HG02678 (cell line): ENCODE measurements at regions not wholly inside any gene's neighbourhood (a gene's known extent, or its start where the extent isn't known, plus 50 kb on each side); places are given as distances from the start of the nearest gene placed in this dataset.

ENCODE experiments used
- ATAC-seq: cut with Tn5 transposase; IDR thresholded peaks from one replicate; pipeline ENCODE4 v1.9.1; 2021; ENCODE audit warnings: mild to moderate bottlenecking, moderate library complexity; ENCODE audit not compliant: unreplicated experiment

GRCh38 chr15:70556779-70557178, 206.6 kb downstream of the UACA start:
- no peak for ATAC-seq

DNA sequence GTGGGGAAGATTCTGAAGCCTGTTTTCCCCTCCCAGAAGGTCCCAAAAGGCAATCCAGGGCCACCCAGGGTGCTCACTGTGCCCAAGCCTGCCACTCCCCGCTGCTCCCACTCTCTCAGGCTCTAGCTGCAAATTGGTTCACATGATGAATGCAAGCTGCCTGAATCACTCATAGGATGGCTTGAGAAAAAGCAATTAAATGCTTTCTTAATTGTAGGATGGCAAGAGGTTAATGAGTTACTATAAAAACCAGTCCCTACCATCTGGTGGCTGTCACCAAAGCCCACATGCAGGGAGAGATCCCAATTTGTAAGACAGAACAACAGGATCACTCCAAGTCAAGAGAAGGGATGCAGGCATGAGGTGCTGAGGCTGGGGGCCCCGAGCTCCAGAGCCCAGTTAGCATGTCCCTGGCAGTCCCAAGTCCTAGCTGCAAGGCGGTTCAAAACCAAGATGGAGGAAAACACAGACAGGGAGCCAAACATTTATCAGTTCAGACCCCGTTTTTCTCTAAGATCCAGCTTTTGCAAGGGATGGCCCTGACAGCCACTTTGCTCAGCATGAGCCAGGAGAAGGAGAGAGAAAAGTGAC, 207.1 kb downstream of the UACA start:
- ATAC-seq: no peak

- no peak for ATAC-seq
Measured at GRCh38 chr15:70555713-70556112, 207.6 kb downstream of the UACA start.

GRCh38 chr15:70547846-70548487, 215.4 kb downstream of the UACA start:
- ATAC-seq: no peak

GRCh38 chr15:70545526-70545925, 217.8 kb downstream of the UACA start:
- ATAC-seq: no peak

DNA sequence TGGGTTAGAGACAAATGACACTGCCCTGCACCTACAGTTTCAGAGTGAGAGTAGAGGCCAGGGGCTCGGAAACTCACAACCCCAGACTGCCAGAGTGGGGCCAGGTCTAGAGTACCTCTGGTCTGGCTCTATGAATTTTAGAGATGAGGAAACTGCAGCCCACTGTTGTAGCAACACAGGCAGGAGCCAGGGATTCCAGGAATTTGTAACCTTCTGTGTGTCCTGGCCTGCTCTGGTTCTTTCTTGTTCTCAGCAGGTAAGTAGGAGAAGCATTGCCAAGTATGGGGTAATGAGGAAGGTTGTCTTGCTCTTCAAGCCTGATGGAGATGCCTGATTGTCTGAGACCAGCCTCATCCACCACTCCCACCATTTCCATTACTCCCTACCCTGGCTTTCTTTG, 221.8 kb downstream of the UACA start:
- no peak for ATAC-seq

DNA sequence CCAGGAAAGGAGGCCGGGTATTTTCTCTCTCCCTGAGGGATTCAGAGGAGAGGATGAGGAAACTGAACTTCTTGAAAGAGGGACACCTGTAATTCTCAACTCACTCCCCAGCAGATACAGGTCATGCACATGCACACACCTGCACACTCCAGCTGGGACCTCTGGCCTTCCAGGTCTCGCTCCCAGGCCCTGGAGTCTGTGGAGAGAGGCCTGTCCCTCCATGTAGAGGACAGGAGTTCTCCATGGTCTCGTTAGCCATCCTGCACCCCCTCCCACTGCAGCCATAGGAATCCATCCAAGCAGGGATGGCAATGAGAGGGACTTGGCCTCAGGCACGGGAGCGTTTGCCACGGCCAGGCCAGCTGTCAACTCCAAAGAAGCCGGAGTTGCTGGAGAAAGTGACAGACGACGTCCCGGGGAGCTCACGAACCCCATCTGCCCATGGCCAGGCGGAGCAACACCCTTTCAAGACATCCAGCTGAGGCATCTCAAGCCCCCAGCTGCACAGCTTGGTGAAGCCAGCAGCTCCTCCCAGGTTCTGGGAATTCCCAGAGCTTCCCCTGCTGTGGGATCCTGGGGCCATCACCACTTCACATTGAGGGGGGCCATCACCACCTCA, 223.3 kb downstream of the UACA start:
- no peak for ATAC-seq

DNA sequence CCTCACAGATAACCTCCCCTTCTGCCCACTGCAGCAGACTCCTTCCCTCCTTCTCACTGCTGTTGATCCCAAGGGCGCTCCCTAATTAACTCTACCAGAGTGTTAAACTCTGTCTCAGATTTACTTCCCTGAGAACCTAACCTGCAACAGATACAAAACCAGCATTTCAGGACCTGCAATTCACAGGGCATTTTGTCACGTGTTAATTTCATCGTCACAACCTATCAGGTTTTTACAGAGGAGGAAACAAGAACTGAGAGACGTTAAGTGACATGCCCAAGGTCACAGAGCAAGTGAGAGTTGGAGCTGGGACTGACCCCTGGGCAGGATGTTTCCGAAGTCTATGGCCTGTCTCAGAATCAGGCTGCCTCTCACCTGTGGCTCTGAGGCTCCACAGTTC, 223.9 kb downstream of the UACA start:
- ATAC-seq: no peak

DNA sequence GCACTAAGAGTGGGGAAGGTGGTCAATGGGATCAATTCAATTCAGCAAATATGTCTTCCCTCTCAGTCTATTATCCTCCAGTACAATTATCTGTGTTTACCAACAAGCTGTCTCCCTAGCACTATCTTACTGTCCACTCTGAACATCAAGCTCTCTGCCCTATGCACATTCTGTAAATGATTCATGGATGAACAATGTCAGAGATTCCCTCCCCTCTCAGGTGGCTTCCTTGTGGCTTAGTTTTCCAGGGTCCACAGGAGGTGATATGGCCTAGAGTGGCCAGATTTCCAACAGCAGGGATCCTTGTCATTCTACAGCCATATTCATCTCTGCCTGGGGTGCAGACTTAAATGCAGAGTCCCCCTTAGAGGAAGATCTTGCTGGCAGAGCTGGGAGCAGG, 225.1 kb downstream of the UACA start:
- no peak for ATAC-seq

DNA sequence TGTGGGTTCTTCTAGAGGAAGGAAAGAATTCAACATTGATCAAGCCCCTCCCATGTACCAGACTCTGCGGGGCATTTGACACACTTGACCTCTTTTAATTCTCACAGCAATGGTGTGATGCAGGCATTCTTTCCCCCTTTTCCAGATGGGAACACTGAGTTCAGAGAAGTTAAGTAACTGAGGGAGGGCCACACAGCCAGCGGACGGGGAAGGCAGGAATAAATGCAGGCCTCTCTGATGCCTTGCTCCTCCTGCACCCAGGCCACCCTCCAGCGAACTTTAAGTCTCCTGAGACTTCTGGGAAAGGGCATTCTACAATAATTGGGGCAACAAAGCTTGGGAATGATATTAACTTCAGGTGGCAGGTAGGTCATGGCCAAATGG, 227.4 kb downstream of the UACA start:
- no peak for ATAC-seq

GRCh38 chr15:70535071-70535954, 228.0 kb downstream of the UACA start:
- no peak for ATAC-seq

DNA sequence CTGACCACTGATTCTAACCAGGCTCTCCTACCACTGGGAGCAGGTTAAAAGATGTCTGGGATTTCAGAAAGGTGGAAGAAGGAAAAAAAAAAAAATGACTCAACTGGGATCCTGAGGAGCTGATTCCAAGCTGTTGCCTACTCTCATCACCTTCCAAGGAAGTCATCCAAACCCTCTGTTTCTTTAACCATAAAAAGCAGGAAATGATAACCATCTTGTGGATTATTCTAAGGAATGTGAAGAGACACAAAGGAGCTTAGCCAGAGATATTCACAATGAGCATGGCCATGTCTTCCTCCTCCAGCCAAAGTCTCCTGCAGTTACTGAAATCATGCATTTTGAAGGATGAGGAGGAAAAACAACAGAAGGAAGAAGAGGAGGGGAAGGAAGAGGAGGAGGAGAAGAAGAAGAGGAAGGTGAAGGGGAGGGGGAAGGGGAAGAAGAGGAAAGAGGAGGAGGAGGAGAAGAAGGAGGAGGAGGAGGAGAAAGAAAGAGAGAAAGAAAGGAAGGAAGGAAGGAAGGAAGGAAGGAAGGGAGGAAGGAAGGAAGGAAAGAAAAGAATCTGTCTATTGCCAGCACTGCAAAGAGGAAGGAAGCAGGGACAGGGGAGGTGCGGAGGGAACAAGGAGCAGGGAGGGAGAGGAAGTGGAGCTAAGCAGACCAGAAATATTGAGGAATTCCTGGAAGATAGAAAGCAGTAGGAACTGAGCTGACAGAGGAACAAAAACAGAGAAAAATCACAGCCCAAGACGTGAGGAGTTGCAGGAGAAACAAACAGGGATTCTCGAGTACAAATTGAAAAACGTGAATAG, 229.2 kb downstream of the UACA start:
- ATAC-seq: no peak

- ATAC-seq: no peak
Measured at GRCh38 chr15:70532531-70533186, 230.7 kb downstream of the UACA start.

GRCh38 chr15:70531576-70531975, 231.8 kb downstream of the UACA start:
- no peak for ATAC-seq

DNA sequence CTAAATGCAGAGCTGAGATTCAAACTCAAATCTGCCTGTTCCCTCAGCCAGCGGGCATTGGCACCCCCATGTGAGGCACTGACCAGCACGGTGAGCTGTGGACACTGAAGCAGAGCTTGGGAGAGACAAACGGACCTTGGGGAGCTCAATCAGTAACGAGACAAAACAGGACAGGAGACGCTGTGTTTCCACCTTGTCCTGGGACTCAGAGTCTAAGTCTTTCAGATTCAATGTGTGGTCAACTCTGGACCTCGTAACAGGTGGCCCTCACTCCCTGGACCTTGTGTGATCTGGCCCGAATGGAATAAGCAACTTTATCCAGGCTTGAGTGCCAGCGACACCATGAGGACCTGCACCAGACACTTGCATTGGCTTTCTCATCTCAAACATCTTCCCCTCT, 232.5 kb downstream of the UACA start:
- ATAC-seq: no peak

DNA sequence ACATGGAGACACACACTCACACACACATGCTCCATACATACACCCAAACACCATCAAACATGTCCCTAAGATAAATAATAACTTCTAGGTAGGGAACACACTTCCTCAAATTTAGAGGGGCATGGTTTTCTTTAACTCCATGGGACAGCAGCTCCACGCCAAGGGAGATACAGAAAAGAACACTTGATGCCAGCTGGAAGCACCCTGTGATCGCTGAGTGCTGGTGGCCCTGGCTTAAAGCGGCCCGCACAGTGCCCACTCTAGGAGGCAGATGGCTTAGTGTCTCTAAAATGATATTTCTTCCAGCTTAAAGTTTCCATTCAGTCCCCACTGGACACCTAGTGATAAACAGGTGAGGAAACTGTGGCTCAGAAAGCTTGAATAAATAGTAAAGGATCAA, 232.9 kb downstream of the UACA start:
- ATAC-seq: no peak

GRCh38 chr15:70530017-70530499, 233.3 kb downstream of the UACA start:
- ATAC-seq: no peak

GRCh38 chr15:70528816-70529215, 234.5 kb downstream of the UACA start:
- ATAC-seq: no peak

GRCh38 chr15:70528270-70528706, 235.1 kb downstream of the UACA start:
- peak; percentile 95 for ATAC-seq

DNA sequence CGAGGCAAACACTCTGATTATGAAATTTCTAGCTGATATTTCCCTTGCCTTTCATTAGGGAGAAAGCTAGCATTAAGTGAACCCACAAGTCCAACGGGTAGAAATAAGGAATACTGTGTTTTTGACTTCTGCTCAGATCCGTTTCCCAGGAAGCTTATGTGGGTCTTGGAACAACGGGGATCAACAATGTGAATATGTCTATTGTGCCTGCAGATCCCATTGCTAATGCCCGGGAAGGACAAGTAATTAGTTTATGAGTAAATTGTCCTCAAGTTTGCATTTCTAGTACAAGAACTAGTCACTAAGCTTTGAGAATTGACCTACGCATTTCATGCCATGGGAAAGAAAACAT, 236.4 kb downstream of the UACA start:
- no peak for ATAC-seq
